HEK293 (cell line): ENCODE measurements at regions not wholly inside any gene's neighbourhood (a gene's known extent, or its start where the extent isn't known, plus 50 kb on each side); places are given as distances from the start of the nearest gene placed in this dataset.

Experiments used
- CTCF ChIA-PET: fragments of 350-600 bp; formaldehyde crosslinking; extraction: SDS; loops from one replicate; lab custom pipeline; 2021; ENCODE audit warnings: antibody characterized with exemption; lab: Yijun Ruan, JAX
- POLR2A ChIA-PET: fragments of 300-600 bp; formaldehyde crosslinking; extraction: SDS; loops from one replicate; lab custom pipeline; 2020; ENCODE audit warnings: antibody characterized with exemption, inconsistent platforms; lab: Yijun Ruan, JAX
- H3K27ac ChIP-seq: fragments of 200-500 bp; sonication (Bioruptor generic); 2 replicates; pipeline ENCODE4 v1.5.1; 2014; ENCODE audit warnings: low read depth, low read length, control low read depth, inconsistent platforms; ENCODE audit errors: extremely low read depth
- H3K36me3 ChIP-seq, 2 experiments: fragments of 200-500 bp in 1 of 2; sonication (Bioruptor generic) in 1 of 2; 1 replicate in 1 of 2; 2 replicates in 1 of 2; pipeline ENCODE4 v1.5.1; 2014 to 2017; ENCODE audit warnings: inconsistent platforms in 2 of 2, low read length in 2 of 2; ENCODE audit not compliant: control insufficient read depth in 2 of 2, insufficient read depth in 1 of 2
- H3K4me1 ChIP-seq: fragments of 200-500 bp; sonication (Bioruptor generic); 2 replicates; pipeline ENCODE4 v1.5.1; 2014; ENCODE audit warnings: mild to moderate bottlenecking, low read length, inconsistent platforms; ENCODE audit not compliant: control insufficient read depth, insufficient read depth
- H3K4me3 ChIP-seq: 2 replicates; pipeline ENCODE4 v1.5.1; 2011; ENCODE audit warnings: low read depth, mild to moderate bottlenecking, control low read depth, low read length, moderate library complexity
- H3K9me3 ChIP-seq: fragments of 200-500 bp; sonication (Bioruptor generic); 2 replicates; pipeline ENCODE4 v1.5.1; 2014; ENCODE audit warnings: low read depth, low read length, inconsistent platforms; ENCODE audit not compliant: control insufficient read depth, insufficient read depth
- ATF2 ChIP-seq: fragments of 450-650 bp; formaldehyde crosslinking; IDR thresholded peaks from 2 replicates; pipeline ENCODE4 v1.5.1; 2016; ENCODE audit warnings: missing biosample characterization, missing genetic modification characterization, low read depth
- FEZF1 ChIP-seq: fragments of 450-650 bp; formaldehyde crosslinking; IDR thresholded peaks from 2 replicates; pipeline ENCODE4 v1.5.1; 2016; ENCODE audit warnings: missing biosample characterization, missing genetic modification characterization
- MEIS1 ChIP-seq: sonication (generic); formaldehyde crosslinking; IDR thresholded peaks from 2 replicates; pipeline ENCODE4 v1.8.1; 2022; ENCODE audit warnings: missing genetic modification reagents, mild to moderate bottlenecking, borderline replicate concordance
- PBX3 ChIP-seq: sonication (generic); formaldehyde crosslinking; IDR thresholded peaks from 2 replicates; pipeline ENCODE4 v1.8.1; 2022; ENCODE audit warnings: mild to moderate bottlenecking, moderate library complexity, missing genetic modification reagents
- PRDM2 ChIP-seq: fragments of 450-650 bp; formaldehyde crosslinking; IDR thresholded peaks from 2 replicates; pipeline ENCODE4 v1.5.1; 2016; ENCODE audit warnings: missing biosample characterization, missing genetic modification characterization, borderline replicate concordance
- RBAK ChIP-seq: fragments of 450-650 bp; formaldehyde crosslinking; IDR thresholded peaks from 2 replicates; pipeline ENCODE4 v1.5.1; 2016; ENCODE audit warnings: missing biosample characterization, missing genetic modification characterization
- ZNF121 ChIP-seq: fragments of 450-650 bp; formaldehyde crosslinking; IDR thresholded peaks from 2 replicates; pipeline ENCODE4 v1.5.1; 2016; ENCODE audit warnings: missing biosample characterization, missing genetic modification characterization
- ZNF148 ChIP-seq: fragments of 450-650 bp; formaldehyde crosslinking; IDR thresholded peaks from 2 replicates; pipeline ENCODE4 v1.5.0; 2017; ENCODE audit warnings: missing biosample characterization, missing genetic modification characterization, borderline replicate concordance
- ZNF548 ChIP-seq: fragments of 450-650 bp; formaldehyde crosslinking; IDR thresholded peaks from 2 replicates; pipeline ENCODE4 v1.5.1; 2016; ENCODE audit warnings: missing biosample characterization, missing genetic modification characterization
- ZNF571 ChIP-seq: fragments of 450-650 bp; formaldehyde crosslinking; IDR thresholded peaks from 2 replicates; pipeline ENCODE4 v1.5.0; 2017; ENCODE audit warnings: missing biosample characterization, missing genetic modification characterization
- ZNF624 ChIP-seq: fragments of 450-650 bp; formaldehyde crosslinking; IDR thresholded peaks from 2 replicates; pipeline ENCODE4 v1.5.1; 2017; ENCODE audit warnings: missing biosample characterization, missing genetic modification characterization
- ZNF768 ChIP-seq: fragments of 450-650 bp; formaldehyde crosslinking; IDR thresholded peaks from 2 replicates; pipeline ENCODE4 v1.5.1; 2018; ENCODE audit warnings: missing biosample characterization, mild to moderate bottlenecking, missing genetic modification characterization
- TF ChIP-seq, protein P1 (sequence below): fragments of 450-650 bp; formaldehyde crosslinking; IDR thresholded peaks from 2 replicates; pipeline ENCODE4 v1.5.1; 2016; ENCODE audit warnings: missing biosample characterization, missing genetic modification characterization
- TF ChIP-seq, protein P2 (sequence below): fragments of 450-650 bp; formaldehyde crosslinking; IDR thresholded peaks from 2 replicates; pipeline ENCODE4 v1.5.1; 2017; ENCODE audit warnings: missing biosample characterization, missing genetic modification characterization

- TF ChIP-seq PBX3 (CRISPR knock-in tag) (no peak), ZNF768 (tag by site-specific recombination) (no peak)
Observed at GRCh38 chr6:170086639-170087420, 204.0 kb downstream of the DLL1 start (continued).

GRCh38 chr6:170085475-170086401 is 205.1 kb downstream of the DLL1 start:
- H3K4me3 ChIP-seq: no peak overlapping the region
- ChIA-PET CTCF (no interaction called here), POLR2A (no interaction called here)
- no peak for TF ChIP-seq ATF2 (tag by site-specific recombination)
- no peak for TF ChIP-seq ZNF148 (tag by site-specific recombination)
- TF ChIP-seq MEIS1 (CRISPR knock-in tag): no peak
- TF ChIP-seq ZNF624 (tag by site-specific recombination): no peak
- TF ChIP-seq ZNF548 (tag by site-specific recombination): no peak
- no peak for TF ChIP-seq ZNF571 (tag by site-specific recombination)
- TF ChIP-seq ZNF121 (tag by site-specific recombination): no peak
- no peak for TF ChIP-seq RBAK (tag by site-specific recombination)
- no peak for TF ChIP-seq FEZF1 (tag by site-specific recombination)
- no peaks in the 10 kb centered on the region for H3K36me3 ChIP-seq
- no peak overlapping the region for H3K27ac ChIP-seq
- H3K9me3 ChIP-seq: no peaks in the 10 kb centered on the region
- H3K4me1 ChIP-seq: no peaks in the 10 kb centered on the region

DNA sequence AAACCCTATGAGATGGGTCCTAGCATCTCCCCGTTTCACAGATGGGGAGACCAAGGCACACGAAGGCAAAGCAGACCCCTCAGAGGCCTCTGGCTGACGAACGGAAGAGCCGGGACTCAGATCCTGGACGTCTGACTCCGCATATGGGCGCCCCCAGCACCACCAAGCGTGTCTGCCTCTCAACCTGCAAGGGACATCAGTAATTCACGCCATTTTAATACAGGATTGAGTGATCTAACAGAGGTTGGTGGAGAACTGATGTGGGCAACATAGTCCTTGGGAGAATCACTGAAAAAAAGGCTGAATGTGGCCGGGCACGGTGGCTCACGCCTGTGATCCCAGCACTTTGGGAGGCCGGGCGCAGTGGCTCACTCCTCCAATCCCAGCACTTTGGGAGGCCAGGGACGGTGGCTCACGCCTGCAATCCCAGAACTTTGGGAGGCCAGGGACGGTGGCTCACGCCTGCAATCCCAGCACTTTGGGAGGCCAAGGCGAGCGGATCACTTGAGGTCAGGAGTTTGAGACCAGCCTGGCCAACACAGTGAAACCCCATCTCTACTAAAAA is 206.6 kb downstream of the DLL1 start:
- ChIA-PET POLR2A (no interaction called here), CTCF (no interaction called here)
- no peak overlapping the region for H3K4me3 ChIP-seq
- H3K36me3 ChIP-seq: no peaks in the 10 kb centered on the region
- H3K27ac ChIP-seq: no peak overlapping the region
- H3K4me1 ChIP-seq: no peaks in the 10 kb centered on the region
- H3K9me3 ChIP-seq: no peaks in the 10 kb centered on the region
- TF ChIP-seq, protein P1, sequence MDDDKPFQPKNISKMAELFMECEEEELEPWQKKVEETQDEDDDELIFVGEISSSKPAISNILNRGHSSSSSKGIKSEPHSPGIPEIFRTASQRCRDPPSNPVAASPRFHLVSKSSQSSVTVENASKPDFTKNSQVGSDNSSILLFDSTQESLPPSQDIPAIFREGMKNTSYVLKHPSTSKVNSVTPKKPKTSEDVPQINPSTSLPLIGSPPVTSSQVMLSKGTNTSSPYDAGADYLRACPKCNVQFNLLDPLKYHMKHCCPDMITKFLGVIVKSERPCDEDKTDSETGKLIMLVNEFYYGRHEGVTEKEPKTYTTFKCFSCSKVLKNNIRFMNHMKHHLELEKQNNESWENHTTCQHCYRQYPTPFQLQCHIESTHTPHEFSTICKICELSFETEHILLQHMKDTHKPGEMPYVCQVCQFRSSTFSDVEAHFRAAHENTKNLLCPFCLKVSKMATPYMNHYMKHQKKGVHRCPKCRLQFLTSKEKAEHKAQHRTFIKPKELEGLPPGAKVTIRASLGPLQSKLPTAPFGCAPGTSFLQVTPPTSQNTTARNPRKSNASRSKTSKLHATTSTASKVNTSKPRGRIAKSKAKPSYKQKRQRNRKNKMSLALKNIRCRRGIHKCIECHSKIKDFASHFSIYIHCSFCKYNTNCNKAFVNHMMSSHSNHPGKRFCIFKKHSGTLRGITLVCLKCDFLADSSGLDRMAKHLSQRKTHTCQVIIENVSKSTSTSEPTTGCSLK (tag by site-specific recombination): no peak
- TF ChIP-seq FEZF1 (tag by site-specific recombination) (no peak), PRDM2 (tag by site-specific recombination) (no peak)
- TF ChIP-seq, protein P2, sequence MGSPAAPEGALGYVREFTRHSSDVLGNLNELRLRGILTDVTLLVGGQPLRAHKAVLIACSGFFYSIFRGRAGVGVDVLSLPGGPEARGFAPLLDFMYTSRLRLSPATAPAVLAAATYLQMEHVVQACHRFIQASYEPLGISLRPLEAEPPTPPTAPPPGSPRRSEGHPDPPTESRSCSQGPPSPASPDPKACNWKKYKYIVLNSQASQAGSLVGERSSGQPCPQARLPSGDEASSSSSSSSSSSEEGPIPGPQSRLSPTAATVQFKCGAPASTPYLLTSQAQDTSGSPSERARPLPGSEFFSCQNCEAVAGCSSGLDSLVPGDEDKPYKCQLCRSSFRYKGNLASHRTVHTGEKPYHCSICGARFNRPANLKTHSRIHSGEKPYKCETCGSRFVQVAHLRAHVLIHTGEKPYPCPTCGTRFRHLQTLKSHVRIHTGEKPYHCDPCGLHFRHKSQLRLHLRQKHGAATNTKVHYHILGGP (tag by site-specific recombination): no peak
